Spleen (tissue), 7 donors: ENCODE measurements at regions not wholly inside any gene's neighbourhood (a gene's known extent, or its start where the extent isn't known, plus 50 kb on each side); places are given as distances from the start of the nearest gene placed in this dataset.
A peak's percentile ranks its signal among the peaks of the same experiment; 100 is the strongest.

Experiments used
- CTCF ChIP-seq, 11 experiments: fragments of 200-600 bp in 7 of 11; fragments of 450-650 bp in 4 of 11; sonication (generic) in 4 of 11; IDR thresholded peaks in 8 of 11; conservative IDR thresholded peaks in 3 of 11; 1 replicate in 7 of 11; 2 replicates in 4 of 11; pipeline versions ENCODE4 v1.4.0 to v1.8.0; 2016 to 2021; ENCODE audit warnings: antibody characterized with exemption in 11 of 11, inconsistent platforms in 4 of 11, mild to moderate bottlenecking in 1 of 11
- POLR2A ChIP-seq, 3 donors: fragments of 450-650 bp; IDR thresholded peaks; one replicate each; pipeline ENCODE4 v1.5.1; 2017; ENCODE audit warnings: antibody characterized with exemption in 3 of 3, mild to moderate bottlenecking in 1 of 3
- POLR2AphosphoS5 ChIP-seq, 3 donors: sonication (generic); formaldehyde crosslinking; IDR thresholded peaks; one replicate each; pipeline ENCODE4 v1.5.1; 2017; ENCODE audit warnings: antibody characterized with exemption in 3 of 3
- donor health status: DM: no; HTN: no; CAD: no; lungs with moderate emphysema.
- donor health status: DM: no; HTN: no; CAD: no.
- donor health status: DM: no; HTN: no; CAD: no.

- TF ChIP-seq POLR2A (IDR thresholded peaks at IDR 0.05): no peak
- TF ChIP-seq CTCF (IDR thresholded peaks at IDR 0.05 in 8 of 11, conservative IDR thresholded peaks at IDR 0.05 in 3 of 11): peak in 8 of 11 experiments; percentile 8 to 65 (median 46)
- TF ChIP-seq POLR2AphosphoS5 (IDR thresholded peaks at IDR 0.05): peak in 2 of 3 donors; percentile 29 to 54
Observed at GRCh38 chr2:20106746-20107145, 55.3 kb upstream of the LAPTM4A start.
